ENCODE measurements at regions not wholly inside any gene's neighbourhood (a gene's known extent, or its start where the extent isn't known, plus 50 kb on each side); places are given as distances from the start of the nearest gene placed in this dataset.

- no peaks in the 10 kb centered on the region for H3K36me3 ChIP-seq (ENCODE audit: control insufficient read depth, insufficient read depth, low read length)
- Mint-ChIP-seq H3K27ac (no peak overlapping the region), H3K36me3 (no peaks in the 10 kb centered on the region), H3K4me1 (no peaks in the 10 kb centered on the region), H3K4me3 (no peak overlapping the region), H3K27me3 (ENCODE audit: low read depth in 2 of 2) (no peaks in the 10 kb centered on the region), H3K9me3 (peaks cover 8 to 20% of the 10 kb centered on the region in 2 donors)
- intact Hi-C loops (cut with micrococcal nuclease), result no loop called here
- ATAC-seq (no peak), DNase-seq (no peak)
- no peaks in the 10 kb centered on the region for H3K9me3 ChIP-seq (ENCODE audit: control insufficient read depth, insufficient read depth, low read length)
- TF ChIP-seq CTCF (IDR thresholded peaks at IDR 0.05), result no peak
- no peak overlapping the region for H3K27ac ChIP-seq (ENCODE audit: low read length)
- H3K4me3 ChIP-seq (ENCODE audit: low read length), result no peak overlapping the region
- no peaks in the 10 kb centered on the region for H3K27me3 ChIP-seq (ENCODE audit: control insufficient read depth, insufficient read depth, low read length)
- H3K4me1 ChIP-seq (ENCODE audit: control insufficient read depth, insufficient read depth, low read length), result no peaks in the 10 kb centered on the region
- WGBS (ENCODE audit: insufficient coverage), result 50% methylated on average over 1 of the region's 1 CpG
These were observed 1135.7 kb upstream of the CADM2 start for GRCh38 chr3:83823095-83823494.

- Mint-ChIP-seq H3K9me3 (peaks cover 7 to 15% of the 10 kb centered on the region in 2 donors), H3K27ac (no peak overlapping the region), H3K4me1 (no peaks in the 10 kb centered on the region), H3K27me3 (ENCODE audit: low read depth in 2 of 2) (no peaks in the 10 kb centered on the region), H3K36me3 (no peaks in the 10 kb centered on the region), H3K4me3 (no peak overlapping the region)
- Histone ChIP-seq H3K36me3 (ENCODE audit: control insufficient read depth, insufficient read depth, low read length) (no peaks in the 10 kb centered on the region), H3K4me3 (ENCODE audit: low read length) (no peak overlapping the region), H3K27me3 (ENCODE audit: control insufficient read depth, insufficient read depth, low read length) (no peaks in the 10 kb centered on the region), H3K9me3 (ENCODE audit: control insufficient read depth, insufficient read depth, low read length) (no peaks in the 10 kb centered on the region), H3K27ac (ENCODE audit: low read length) (no peak overlapping the region), H3K4me1 (ENCODE audit: control insufficient read depth, insufficient read depth, low read length) (no peaks in the 10 kb centered on the region)
- intact Hi-C loops (cut with micrococcal nuclease), result no loop called here
- no peak for TF ChIP-seq CTCF (IDR thresholded peaks at IDR 0.05)
- 98% methylated on average over 4 of the region's 4 CpGs for WGBS (ENCODE audit: insufficient coverage)
- ATAC-seq (no peak), DNase-seq (no peak)
These were observed 1123.7 kb upstream of the CADM2 start for GRCh38 chr3:83835040-83835439.

- no peaks in the 10 kb centered on the region for H3K36me3 Mint-ChIP-seq
- peaks cover 10 to 11% of the 10 kb centered on the region in 2 donors for H3K9me3 Mint-ChIP-seq
- Histone ChIP-seq H3K27ac (ENCODE audit: low read length) (no peak overlapping the region), H3K27me3 (ENCODE audit: control insufficient read depth, insufficient read depth, low read length) (no peaks in the 10 kb centered on the region), H3K36me3 (ENCODE audit: control insufficient read depth, insufficient read depth, low read length) (no peaks in the 10 kb centered on the region), H3K4me3 (ENCODE audit: low read length) (no peak overlapping the region), H3K4me1 (ENCODE audit: control insufficient read depth, insufficient read depth, low read length) (no peaks in the 10 kb centered on the region), H3K9me3 (ENCODE audit: control insufficient read depth, insufficient read depth, low read length) (no peaks in the 10 kb centered on the region)
- DNase-seq (no peak), ATAC-seq (no peak)
- H3K4me1 Mint-ChIP-seq, result no peaks in the 10 kb centered on the region
- H3K27ac Mint-ChIP-seq, result no peak overlapping the region
- 67% methylated on average over 1 of the region's 1 CpG for WGBS (ENCODE audit: insufficient coverage)
- H3K27me3 Mint-ChIP-seq (ENCODE audit: low read depth in 2 of 2), result no peaks in the 10 kb centered on the region
- intact Hi-C loops (cut with micrococcal nuclease), result no loop called here
- TF ChIP-seq CTCF (IDR thresholded peaks at IDR 0.05), result no peak
- H3K4me3 Mint-ChIP-seq, result no peak overlapping the region
These were observed 1116.3 kb upstream of the CADM2 start for GRCh38 chr3:83842511-83842910.

- 67% methylated on average over 2 of the region's 2 CpGs for WGBS (ENCODE audit: insufficient coverage)
- H3K27me3 ChIP-seq (ENCODE audit: control insufficient read depth, insufficient read depth, low read length), result no peaks in the 10 kb centered on the region
- no peaks in the 10 kb centered on the region for H3K4me1 ChIP-seq (ENCODE audit: control insufficient read depth, insufficient read depth, low read length)
- Mint-ChIP-seq H3K27ac (no peak overlapping the region), H3K4me3 (no peak overlapping the region), H3K9me3 (peaks cover 10 to 11% of the 10 kb centered on the region in 2 donors), H3K36me3 (no peaks in the 10 kb centered on the region), H3K27me3 (ENCODE audit: low read depth in 2 of 2) (no peaks in the 10 kb centered on the region), H3K4me1 (no peaks in the 10 kb centered on the region)
- H3K4me3 ChIP-seq (ENCODE audit: low read length), result no peak overlapping the region
- intact Hi-C loops (cut with micrococcal nuclease), result no loop called here
- DNase-seq, result no peak
- no peaks in the 10 kb centered on the region for H3K9me3 ChIP-seq (ENCODE audit: control insufficient read depth, insufficient read depth, low read length)
- no peak overlapping the region for H3K27ac ChIP-seq (ENCODE audit: low read length)
- TF ChIP-seq CTCF (IDR thresholded peaks at IDR 0.05), result no peak
- no peaks in the 10 kb centered on the region for H3K36me3 ChIP-seq (ENCODE audit: control insufficient read depth, insufficient read depth, low read length)
- ATAC-seq, result no peak
These were observed 1115.1 kb upstream of the CADM2 start for GRCh38 chr3:83843716-83844115.

Measured in natural killer cell (primary cell).